Right cardiac atrium (tissue), 5 donors: ENCODE measurements at regions not wholly inside any gene's neighbourhood (a gene's known extent, or its start where the extent isn't known, plus 50 kb on each side); places are given as distances from the start of the nearest gene placed in this dataset.

Experiments
- ATAC-seq, 2 donors: fragments of 200-7000 bp; cut with Tn5 transposase; one replicate each; pipeline versions ENCODE4 v1.8.0 to v1.9.1; 2020; ENCODE audit warnings: moderate library complexity in 2 of 2, mild to moderate bottlenecking in 1 of 2
- DNase-seq, 3 donors: peaks; one replicate each; pipeline ENCODE4 v3.0.0-alpha.2; 2020
- H3K27ac ChIP-seq: one replicate; pipeline ENCODE4 v1.5.1; 2013; ENCODE audit warnings: mild to moderate bottlenecking, low read length, control low read depth, moderate library complexity
- H3K27me3 ChIP-seq: one replicate; pipeline ENCODE4 v1.6.1; 2013; ENCODE audit not compliant: control insufficient read depth, insufficient read depth
- H3K4me1 ChIP-seq: one replicate; pipeline ENCODE4 v1.6.1; 2013; ENCODE audit warnings: low read length; ENCODE audit not compliant: control insufficient read depth, insufficient read depth
- H3K4me3 ChIP-seq: one replicate; pipeline ENCODE4 v1.5.1; 2013; ENCODE audit warnings: low read length, control low read depth
- H3K9me3 ChIP-seq: one replicate; pipeline ENCODE4 v1.6.1; 2013; ENCODE audit warnings: low read length; ENCODE audit not compliant: control insufficient read depth
- WGBS: extraction: QIAGEN DNeasy Blood & Tissue Kit; methylation state at CpG from one replicate; pipeline ENCODE4 v1.1.7; 2013; 5-methylcytosine and 5-hydroxymethylcytosine counted together
- intact Hi-C, 4 donors: fragments of 100-400 bp; cut with DNase I; formaldehyde crosslinking; loops; one replicate each; pipeline versions ENCODE4 v1.11.0 to v1.14.0; 2022 to 2023
- donor health status: healthy with polysubstance abuse.
- donor health status: DM: no; HTN: yes; CAD: no.
- donor health status: DM: no; HTN: no; CAD: no.
- donor health status: DM: no; HTN: yes; CAD: no; lungs with severe emphysema.
- donor health status: DM: yes; HTN: yes; CAD: no.

DNA sequence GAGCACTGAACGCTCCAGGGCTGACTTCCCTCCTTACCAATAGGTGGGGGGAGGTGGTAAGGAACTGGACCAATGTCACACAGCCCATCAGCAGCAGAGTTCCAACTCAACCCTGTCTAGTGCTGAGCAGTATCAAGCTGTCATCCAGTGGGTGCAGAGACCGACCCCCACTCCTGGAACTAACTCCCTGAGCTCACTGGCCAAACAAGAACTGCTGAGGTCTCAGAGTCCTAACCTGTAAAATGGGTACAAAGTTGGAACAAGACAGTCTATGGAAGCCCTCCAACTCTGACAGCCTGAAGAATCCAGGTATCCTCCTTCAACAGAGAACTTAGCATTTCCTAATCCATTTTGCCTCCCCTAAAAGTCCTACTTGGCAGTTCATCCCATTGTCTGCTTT, 91.1 kb upstream of the CLMN start:
- intact Hi-C loops, result loop anchor here in 1 of 4 donors (10.0 kb wide), 1 partner anchor 86 kb away; no protein-coding TSS in a partner anchor
- H3K27ac ChIP-seq, result no peak overlapping the region
- WGBS, result 74% methylated on average over 2 of the region's 2 CpGs
- peaks cover 3% of the 10 kb centered on the region for H3K4me1 ChIP-seq
- no peak overlapping the region for H3K4me3 ChIP-seq
- no peaks in the 10 kb centered on the region for H3K27me3 ChIP-seq
- DNase-seq, result no peak
- H3K9me3 ChIP-seq, result no peaks in the 10 kb centered on the region
- no peak for ATAC-seq

DNA sequence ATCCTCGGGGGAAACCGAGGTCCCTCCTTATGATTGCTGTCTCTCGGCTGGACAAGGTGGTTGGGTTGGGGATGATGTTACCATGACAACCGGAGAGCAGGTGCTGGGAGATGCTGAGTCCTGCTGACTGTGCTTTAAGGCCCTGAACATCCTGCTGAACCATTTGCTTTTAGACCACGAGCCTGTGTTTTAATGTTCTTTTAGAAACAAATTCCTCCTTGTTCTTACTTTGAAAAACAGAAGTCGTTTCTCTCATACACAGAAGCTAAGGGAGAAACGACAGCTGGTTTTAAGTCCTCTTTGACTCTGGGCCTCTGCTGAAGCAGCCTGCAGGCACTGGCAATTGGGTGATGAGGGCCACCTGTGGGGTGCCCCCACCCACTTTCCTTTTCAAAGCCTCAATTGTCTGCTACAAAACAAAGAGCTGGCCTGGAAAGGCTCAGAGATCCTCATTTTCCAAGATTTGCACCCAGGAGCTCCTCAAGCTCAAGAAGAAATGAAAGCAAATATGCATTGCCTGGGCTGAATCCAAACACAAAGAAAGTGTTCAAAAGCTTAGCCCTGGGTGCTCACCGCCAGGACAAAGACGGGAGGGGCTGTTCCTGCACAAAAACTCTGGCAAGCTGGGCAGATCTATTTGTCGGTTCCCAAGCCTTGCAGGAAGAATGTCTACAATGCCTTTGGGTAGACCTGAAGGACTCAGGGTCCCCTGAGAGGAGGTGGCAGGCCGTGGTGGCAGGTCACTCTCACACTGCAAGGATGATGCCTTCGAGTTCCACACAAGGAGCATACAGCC, 90.0 kb upstream of the CLMN start:
- Histone ChIP-seq H3K27me3 (no peaks in the 10 kb centered on the region), H3K4me3 (no peak overlapping the region), H3K27ac (peak overlapping the region; percentile 37), H3K4me1 (peaks cover 3% of the 10 kb centered on the region), H3K9me3 (no peaks in the 10 kb centered on the region)
- ATAC-seq (no peak), DNase-seq (no peak)
- intact Hi-C loops, result loop anchor here in 1 of 4 donors (10.0 kb wide), 1 partner anchor 85 kb away; no protein-coding TSS in a partner anchor
- 70% methylated on average over 12 of the region's 12 CpGs for WGBS

DNA sequence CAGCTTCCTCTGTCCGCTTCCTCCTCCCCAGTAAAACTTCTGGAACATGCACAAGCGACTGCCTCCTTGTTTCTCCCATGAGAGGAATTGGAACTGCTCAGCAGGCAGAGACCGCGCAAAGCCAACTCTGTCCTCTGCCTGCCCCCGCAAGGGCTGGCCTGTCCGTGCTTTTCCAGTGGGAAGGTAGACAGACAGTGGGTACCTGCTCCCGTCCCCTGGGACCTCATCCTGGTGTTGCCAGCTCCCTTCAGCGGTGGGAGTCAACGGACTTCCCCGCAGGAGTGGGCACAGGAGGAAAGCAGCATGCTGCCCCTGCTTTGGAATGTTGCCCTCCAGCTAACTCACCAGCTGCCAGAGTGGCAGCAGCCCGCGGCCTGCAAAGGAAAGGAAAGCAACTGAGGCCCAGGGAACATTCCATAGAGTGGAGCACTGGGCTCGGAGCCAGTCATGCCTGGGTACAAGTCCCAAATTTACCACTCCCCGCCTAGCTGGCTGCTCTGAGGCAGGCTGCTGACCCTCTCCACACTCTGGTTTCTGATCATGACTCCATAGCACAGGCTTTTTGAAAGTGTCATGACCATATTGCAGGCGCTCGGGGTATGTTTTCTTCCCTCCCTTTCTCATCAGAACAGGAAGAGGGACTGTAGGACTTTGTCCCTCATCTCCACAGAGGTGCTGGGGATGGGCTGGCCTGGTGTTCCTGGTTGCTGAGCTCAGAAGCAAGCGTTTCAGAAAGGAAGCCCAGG, 89.2 kb upstream of the CLMN start:
- intact Hi-C loops, result no loop called here
- Histone ChIP-seq H3K27ac (peak overlapping the region; percentile 37), H3K9me3 (no peaks in the 10 kb centered on the region), H3K27me3 (no peaks in the 10 kb centered on the region), H3K4me1 (peaks cover 3% of the 10 kb centered on the region), H3K4me3 (no peak overlapping the region)
- 56% methylated on average over 17 of the region's 17 CpGs for WGBS
- ATAC-seq, result peak; percentile 36 to 63
- peak in 2 of 3 donors; percentile 64 to 68 for DNase-seq

DNA sequence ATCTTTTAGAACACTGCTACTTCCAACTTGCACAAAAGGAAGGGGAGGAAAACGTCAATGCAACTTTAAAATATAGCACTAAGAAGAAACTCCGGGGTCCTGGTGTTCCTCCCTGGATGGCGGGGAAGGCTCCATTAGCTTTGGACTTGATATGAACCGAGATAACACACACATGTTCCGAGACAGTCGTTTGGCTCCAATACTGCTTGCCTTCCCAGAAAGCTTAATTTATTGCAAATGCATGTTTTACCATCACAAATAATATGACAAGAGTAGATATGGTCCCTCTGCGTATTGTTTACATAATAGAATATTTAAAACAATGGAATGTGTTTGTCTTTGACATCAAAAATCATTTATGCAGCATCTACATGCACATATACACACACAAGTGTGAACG, 87.6 kb upstream of the CLMN start:
- no peaks in the 10 kb centered on the region for H3K9me3 ChIP-seq
- no peak overlapping the region for H3K27ac ChIP-seq
- no peak for ATAC-seq
- WGBS, result 72% methylated on average over 8 of the region's 8 CpGs
- intact Hi-C loops, result no loop called here
- DNase-seq, result no peak
- no peaks in the 10 kb centered on the region for H3K27me3 ChIP-seq
- H3K4me1 ChIP-seq, result peaks cover 3% of the 10 kb centered on the region
- no peak overlapping the region for H3K4me3 ChIP-seq

DNA sequence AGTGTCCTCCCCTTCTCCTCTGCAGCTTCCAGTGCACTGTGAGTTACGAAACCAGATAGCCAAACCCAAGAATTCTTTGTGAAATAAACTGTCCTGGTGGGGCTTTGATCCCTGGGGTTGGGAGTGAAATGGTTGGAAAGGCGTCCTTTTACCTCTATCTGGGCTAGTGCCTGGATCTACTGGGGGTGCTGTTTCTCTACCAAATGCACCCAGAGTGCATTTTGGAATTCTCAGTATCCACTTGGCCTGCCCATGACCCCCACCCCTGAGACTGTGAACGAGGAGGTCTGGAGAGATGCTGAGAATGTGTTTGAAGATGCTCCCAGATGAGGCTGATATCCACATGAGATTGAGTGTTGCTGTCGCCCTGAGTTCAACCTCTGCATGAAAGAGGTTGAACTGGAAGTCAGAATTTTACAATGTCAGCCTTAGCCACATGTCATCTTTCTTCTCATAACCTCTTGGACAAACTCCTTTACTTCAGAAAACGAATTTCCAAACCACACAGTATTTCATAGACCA, 87.1 kb upstream of the CLMN start:
- H3K4me3 ChIP-seq, result no peak overlapping the region
- intact Hi-C loops, result no loop called here
- ATAC-seq, result no peak
- no peaks in the 10 kb centered on the region for H3K27me3 ChIP-seq
- 63% methylated on average over 5 of the region's 5 CpGs for WGBS
- H3K27ac ChIP-seq, result no peak overlapping the region
- peaks cover 3% of the 10 kb centered on the region for H3K4me1 ChIP-seq
- no peaks in the 10 kb centered on the region for H3K9me3 ChIP-seq
- no peak for DNase-seq

DNA sequence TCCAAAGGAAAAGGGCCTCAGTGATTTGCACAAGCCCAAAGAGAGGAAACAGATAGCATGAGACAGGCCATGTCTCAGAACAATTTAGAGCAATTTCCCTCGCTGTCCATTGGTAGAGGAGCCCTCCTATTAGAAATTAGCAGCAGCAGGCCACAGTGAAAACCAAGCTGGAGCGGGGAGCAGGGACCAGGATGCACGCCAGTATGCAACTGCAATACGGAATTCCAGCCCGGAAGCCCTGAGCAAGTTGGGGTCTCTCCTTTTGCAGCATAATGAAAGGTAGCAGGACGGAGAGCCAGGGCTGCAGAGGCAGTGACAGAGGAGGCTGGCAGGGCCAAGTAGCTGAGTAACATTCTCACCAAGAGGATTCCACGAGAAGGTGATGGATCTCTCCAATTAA, 84.9 kb upstream of the CLMN start:
- Histone ChIP-seq H3K9me3 (no peaks in the 10 kb centered on the region), H3K27ac (no peak overlapping the region), H3K27me3 (no peaks in the 10 kb centered on the region), H3K4me1 (no peaks in the 10 kb centered on the region), H3K4me3 (no peak overlapping the region)
- WGBS, result 83% methylated on average over 7 of the region's 7 CpGs
- no peak for DNase-seq
- intact Hi-C loops, result no loop called here
- no peak for ATAC-seq

DNA sequence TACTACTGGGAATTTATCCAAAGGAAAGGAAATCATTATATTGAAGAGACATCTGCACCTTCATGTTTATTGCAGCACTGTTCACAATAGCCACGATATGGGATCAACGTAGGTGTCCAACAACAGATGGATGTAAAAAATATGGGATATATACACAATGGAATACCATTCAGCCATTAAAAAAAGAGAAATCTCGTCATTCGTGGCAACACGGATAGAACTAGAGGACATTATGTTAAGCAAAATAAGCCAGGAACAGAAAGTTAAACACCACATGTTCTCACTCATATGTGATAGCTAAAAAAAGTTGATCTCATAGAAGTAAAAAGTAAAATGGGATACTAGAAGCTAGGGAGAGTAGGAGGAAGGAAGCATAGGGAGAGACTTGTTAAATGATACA, 82.9 kb upstream of the CLMN start:
- intact Hi-C loops, result no loop called here
- ATAC-seq (no peak), DNase-seq (no peak)
- WGBS, result 69% methylated on average over 5 of the region's 5 CpGs
- Histone ChIP-seq H3K27me3 (no peaks in the 10 kb centered on the region), H3K9me3 (no peaks in the 10 kb centered on the region), H3K27ac (no peak overlapping the region), H3K4me1 (no peaks in the 10 kb centered on the region), H3K4me3 (no peak overlapping the region)

DNA sequence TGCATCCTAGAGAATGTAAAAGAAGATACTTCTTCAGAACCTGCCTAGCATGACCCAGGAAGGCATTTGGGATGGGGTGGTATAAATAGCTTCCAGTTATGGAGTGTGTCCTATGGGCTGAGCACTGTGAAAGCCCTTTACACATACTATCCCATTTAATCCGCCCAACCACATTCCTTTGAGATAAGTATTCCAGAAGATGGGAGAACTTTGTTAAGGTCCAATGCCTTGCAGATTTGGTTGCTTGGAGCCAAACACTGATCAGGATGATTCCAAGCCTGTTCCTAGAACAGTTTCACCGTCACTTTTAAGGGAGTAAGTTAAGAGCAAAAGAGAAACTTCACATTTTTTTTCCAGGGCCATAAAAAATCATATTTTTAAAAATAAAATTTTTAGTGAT, 82.5 kb upstream of the CLMN start:
- intact Hi-C loops, result no loop called here
- no peak for ATAC-seq
- Histone ChIP-seq H3K9me3 (no peaks in the 10 kb centered on the region), H3K4me1 (no peaks in the 10 kb centered on the region), H3K27me3 (no peaks in the 10 kb centered on the region), H3K4me3 (no peak overlapping the region), H3K27ac (no peak overlapping the region)
- no peak for DNase-seq
- WGBS, result 50% methylated on average over 2 of the region's 2 CpGs

DNA sequence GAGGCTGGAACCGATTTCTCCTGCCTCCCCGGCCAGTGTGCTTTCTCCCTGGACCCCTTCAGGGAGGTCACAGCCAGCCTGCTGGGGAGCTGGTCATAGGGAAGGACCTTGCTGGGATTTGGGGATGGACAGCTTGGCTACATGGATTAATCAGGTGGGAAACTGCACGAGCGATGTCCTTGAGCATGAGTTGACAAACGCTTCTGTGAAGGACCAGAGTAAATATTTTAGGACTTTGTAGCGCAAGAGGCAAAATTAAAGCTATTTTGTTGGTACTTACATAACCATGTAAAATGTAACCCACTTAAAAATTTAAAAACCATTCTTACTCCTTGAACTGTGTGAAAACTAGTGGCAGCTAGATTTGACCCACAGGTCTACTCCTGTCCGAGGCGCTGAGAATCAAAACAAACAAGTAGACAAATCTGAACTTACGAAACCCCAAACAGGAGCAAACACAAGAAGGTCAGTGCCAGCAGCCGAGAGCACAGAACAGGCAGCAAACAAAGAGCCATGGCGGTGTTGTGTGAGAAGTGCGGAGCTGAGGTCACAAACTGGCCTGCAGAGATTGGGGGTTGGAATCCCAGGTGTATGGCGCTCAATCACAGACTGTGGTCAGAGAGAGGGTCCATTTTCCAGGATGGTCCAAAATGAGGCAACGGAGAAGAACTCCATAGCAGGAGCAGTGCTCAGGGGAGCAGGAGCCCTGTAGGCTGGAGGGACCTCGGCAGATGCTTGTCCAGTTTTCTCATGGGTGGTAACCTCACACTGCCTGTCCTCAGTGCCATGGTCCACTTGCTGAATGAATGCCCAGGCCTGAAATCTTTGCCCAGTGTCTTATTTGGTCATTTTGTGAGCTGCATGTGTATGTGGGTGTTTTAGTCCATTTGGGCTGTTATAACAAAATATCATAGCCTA, 79.2 kb upstream of the CLMN start:
- Histone ChIP-seq H3K9me3 (no peaks in the 10 kb centered on the region), H3K4me3 (no peak overlapping the region), H3K27ac (no peak overlapping the region), H3K4me1 (no peaks in the 10 kb centered on the region), H3K27me3 (no peaks in the 10 kb centered on the region)
- DNase-seq (no peak), ATAC-seq (no peak)
- WGBS, result 93% methylated on average over 15 of the region's 15 CpGs
- intact Hi-C loops, result no loop called here

DNA sequence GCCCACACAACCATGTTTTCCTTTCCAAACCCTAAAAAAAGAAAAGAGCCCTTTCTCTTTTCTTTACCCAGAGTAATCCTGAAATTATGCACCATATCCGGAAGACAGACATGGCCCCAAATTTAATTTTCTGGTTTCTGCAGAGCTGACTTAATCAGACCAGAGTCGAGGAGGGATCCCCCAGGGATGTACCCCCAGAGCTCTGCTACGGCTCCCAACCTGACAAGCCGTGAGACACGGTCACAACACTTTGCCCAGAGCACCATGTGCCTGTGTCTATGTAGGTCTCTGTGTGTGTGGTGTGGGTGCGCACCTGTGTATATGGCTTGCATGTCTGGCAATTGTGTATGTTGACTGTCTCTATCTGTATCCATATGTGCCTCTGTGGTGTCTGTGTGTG, 77.6 kb upstream of the CLMN start:
- no peaks in the 10 kb centered on the region for H3K9me3 ChIP-seq
- no peaks in the 10 kb centered on the region for H3K4me1 ChIP-seq
- DNase-seq (no peak), ATAC-seq (no peak)
- H3K27me3 ChIP-seq, result no peaks in the 10 kb centered on the region
- no peak overlapping the region for H3K4me3 ChIP-seq
- 86% methylated on average over 6 of the region's 6 CpGs for WGBS
- no peak overlapping the region for H3K27ac ChIP-seq
- intact Hi-C loops, result no loop called here
